Loucy (cell line): ENCODE measurements at regions not wholly inside any gene's neighbourhood (a gene's known extent, or its start where the extent isn't known, plus 50 kb on each side); places are given as distances from the start of the nearest gene placed in this dataset.

ENCODE experiments used
- H2AFZ ChIP-seq: fragments of 200-600 bp; sonication (generic); 2 replicates; pipeline ENCODE4 v1.6.0; 2016; ENCODE audit warnings: antibody characterized with exemption, mild to moderate bottlenecking, low read length, moderate library complexity
- H3F3A ChIP-seq: fragments of 200-600 bp; 2 replicates; pipeline ENCODE4 v1.6.0; 2016; ENCODE audit warnings: antibody characterized with exemption, low read depth, mild to moderate bottlenecking
- H3K27me3 ChIP-seq: fragments of 200-600 bp; sonication (generic); 2 replicates; pipeline ENCODE4 v1.6.1; 2014; ENCODE audit warnings: low read length, mild to moderate bottlenecking; ENCODE audit not compliant: insufficient read depth, poor library complexity, severe bottlenecking
- H3K36me3 ChIP-seq: fragments of 200-600 bp; sonication (generic); 2 replicates; pipeline ENCODE4 v1.6.1; 2016; ENCODE audit warnings: low read length; ENCODE audit not compliant: insufficient read depth
- H3K4me1 ChIP-seq: fragments of 200-600 bp; sonication (generic); 2 replicates; pipeline ENCODE4 v1.5.1; 2014; ENCODE audit warnings: low read length, mild to moderate bottlenecking; ENCODE audit not compliant: insufficient read depth, poor library complexity, severe bottlenecking
- H3K4me2 ChIP-seq: fragments of 200-600 bp; sonication (generic); 2 replicates; pipeline ENCODE4 v1.6.0; 2014; ENCODE audit warnings: antibody characterized with exemption, low read length, low read depth, mild to moderate bottlenecking; ENCODE audit not compliant: poor library complexity, severe bottlenecking
- H3K4me3 ChIP-seq: fragments of 200-600 bp; sonication (generic); 2 replicates; pipeline ENCODE4 v1.5.1; 2014; ENCODE audit warnings: low read length, mild to moderate bottlenecking, mixed read lengths; ENCODE audit not compliant: poor library complexity, severe bottlenecking
- H3K79me2 ChIP-seq: fragments of 200-600 bp; sonication (generic); 2 replicates; pipeline ENCODE4 v1.6.1; 2014; ENCODE audit warnings: low read length; ENCODE audit not compliant: insufficient read depth
- H3K9ac ChIP-seq: fragments of 200-600 bp; sonication (generic); 2 replicates; pipeline ENCODE4 v1.6.0; 2014; ENCODE audit warnings: mild to moderate bottlenecking, low read depth, low read length, moderate library complexity; ENCODE audit not compliant: poor library complexity, severe bottlenecking
- H3K9me2 ChIP-seq: fragments of 200-600 bp; sonication (generic); replicated peaks from 2 replicates; pipeline ENCODE4 v1.6.1; 2016; ENCODE audit warnings: low read depth, low read length, mixed read lengths
- H3K9me3 ChIP-seq: fragments of 200-600 bp; sonication (generic); 2 replicates; pipeline ENCODE4 v1.6.1; 2014; ENCODE audit warnings: mild to moderate bottlenecking, antibody characterized with exemption, low read length, low read depth; ENCODE audit not compliant: insufficient read depth
- H4K20me1 ChIP-seq: fragments of 200-600 bp; sonication (generic); 2 replicates; pipeline ENCODE4 v1.6.0; 2014; ENCODE audit warnings: antibody characterized with exemption, low read length, mild to moderate bottlenecking; ENCODE audit not compliant: insufficient read depth, poor library complexity, severe bottlenecking
- EZH2phosphoT487 ChIP-seq: fragments of 200-600 bp; IDR thresholded peaks from 2 replicates; pipeline ENCODE4 v1.6.1; 2018; ENCODE audit warnings: antibody characterized with exemption, mild to moderate bottlenecking, moderate library complexity, borderline replicate concordance
- TF ChIP-seq, protein P1 (sequence below): fragments of 200-600 bp; sonication (generic); conservative IDR thresholded peaks from 2 replicates; pipeline ENCODE4 v1.5.1; 2014; ENCODE audit warnings: mild to moderate bottlenecking, antibody characterized with exemption, low read length

DNA sequence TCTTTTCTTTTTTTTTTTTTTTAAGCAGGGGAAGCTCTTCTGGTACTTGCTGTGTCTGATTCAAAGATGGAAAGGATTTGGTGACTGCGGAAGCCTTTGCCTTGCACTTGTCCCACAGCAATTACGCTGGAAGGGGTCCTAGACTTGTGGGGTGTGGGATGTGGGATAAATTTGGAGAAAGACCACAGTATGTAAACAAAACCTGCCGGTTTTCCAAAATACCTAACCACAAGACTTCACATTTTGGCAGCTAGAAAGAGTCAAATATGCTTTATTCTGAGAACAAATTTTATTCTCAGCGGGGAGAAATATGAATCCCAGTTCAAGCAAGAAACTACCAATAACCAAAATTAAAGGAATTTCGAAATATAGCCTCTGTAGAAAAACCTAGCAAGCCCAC, 176.5 kb downstream of the SPRY2 start:
- H3K79me2 ChIP-seq: no peaks in the 10 kb centered on the region
- H3K4me2 ChIP-seq: no peak overlapping the region
- TF ChIP-seq, protein P1, sequence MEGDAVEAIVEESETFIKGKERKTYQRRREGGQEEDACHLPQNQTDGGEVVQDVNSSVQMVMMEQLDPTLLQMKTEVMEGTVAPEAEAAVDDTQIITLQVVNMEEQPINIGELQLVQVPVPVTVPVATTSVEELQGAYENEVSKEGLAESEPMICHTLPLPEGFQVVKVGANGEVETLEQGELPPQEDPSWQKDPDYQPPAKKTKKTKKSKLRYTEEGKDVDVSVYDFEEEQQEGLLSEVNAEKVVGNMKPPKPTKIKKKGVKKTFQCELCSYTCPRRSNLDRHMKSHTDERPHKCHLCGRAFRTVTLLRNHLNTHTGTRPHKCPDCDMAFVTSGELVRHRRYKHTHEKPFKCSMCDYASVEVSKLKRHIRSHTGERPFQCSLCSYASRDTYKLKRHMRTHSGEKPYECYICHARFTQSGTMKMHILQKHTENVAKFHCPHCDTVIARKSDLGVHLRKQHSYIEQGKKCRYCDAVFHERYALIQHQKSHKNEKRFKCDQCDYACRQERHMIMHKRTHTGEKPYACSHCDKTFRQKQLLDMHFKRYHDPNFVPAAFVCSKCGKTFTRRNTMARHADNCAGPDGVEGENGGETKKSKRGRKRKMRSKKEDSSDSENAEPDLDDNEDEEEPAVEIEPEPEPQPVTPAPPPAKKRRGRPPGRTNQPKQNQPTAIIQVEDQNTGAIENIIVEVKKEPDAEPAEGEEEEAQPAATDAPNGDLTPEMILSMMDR: no peak
- TF ChIP-seq EZH2phosphoT487: no peak
- H4K20me1 ChIP-seq: no peaks in the 10 kb centered on the region
- H3K9me2 ChIP-seq: no peaks in the 10 kb centered on the region
- H3K9me3 ChIP-seq: no peaks in the 10 kb centered on the region
- H3F3A ChIP-seq: no peaks in the 10 kb centered on the region
- H3K4me1 ChIP-seq: peaks cover 18% of the 10 kb centered on the region
- H3K4me3 ChIP-seq: no peak overlapping the region
- no peak overlapping the region for H2AFZ ChIP-seq
- H3K36me3 ChIP-seq: no peaks in the 10 kb centered on the region
- no peak overlapping the region for H3K9ac ChIP-seq
- H3K27me3 ChIP-seq: no peaks in the 10 kb centered on the region

DNA sequence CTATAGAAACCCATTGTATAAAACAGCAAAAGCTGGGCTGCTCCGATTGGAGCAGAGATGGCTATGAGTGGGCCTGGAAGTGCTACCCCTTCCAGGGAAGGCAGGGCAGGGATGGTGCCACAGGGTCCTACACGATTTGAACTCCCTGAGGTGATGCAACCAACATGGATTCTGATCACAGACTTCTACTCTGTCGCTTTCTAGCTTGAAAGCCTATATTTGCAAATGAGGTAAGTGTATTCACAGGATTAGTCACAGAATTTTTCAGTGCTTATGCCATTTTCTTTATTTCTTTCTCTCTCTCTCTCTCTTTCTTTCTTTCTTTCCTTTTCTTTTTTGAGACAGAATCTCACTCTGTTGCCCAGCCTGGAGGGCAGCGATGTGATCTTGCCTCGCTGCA, 179.0 kb downstream of the SPRY2 start:
- Histone ChIP-seq H3K9ac (no peak overlapping the region), H3K4me3 (no peak overlapping the region), H3K4me1 (peaks cover 10% of the 10 kb centered on the region), H3K36me3 (no peaks in the 10 kb centered on the region), H3K27me3 (no peaks in the 10 kb centered on the region), H3K9me3 (no peaks in the 10 kb centered on the region), H3K4me2 (no peak overlapping the region), H4K20me1 (no peaks in the 10 kb centered on the region), H2AFZ (no peak overlapping the region), H3K79me2 (no peaks in the 10 kb centered on the region), H3F3A (no peaks in the 10 kb centered on the region), H3K9me2 (no peaks in the 10 kb centered on the region)
- TF ChIP-seq, protein P1: no peak
- TF ChIP-seq EZH2phosphoT487: no peak

DNA sequence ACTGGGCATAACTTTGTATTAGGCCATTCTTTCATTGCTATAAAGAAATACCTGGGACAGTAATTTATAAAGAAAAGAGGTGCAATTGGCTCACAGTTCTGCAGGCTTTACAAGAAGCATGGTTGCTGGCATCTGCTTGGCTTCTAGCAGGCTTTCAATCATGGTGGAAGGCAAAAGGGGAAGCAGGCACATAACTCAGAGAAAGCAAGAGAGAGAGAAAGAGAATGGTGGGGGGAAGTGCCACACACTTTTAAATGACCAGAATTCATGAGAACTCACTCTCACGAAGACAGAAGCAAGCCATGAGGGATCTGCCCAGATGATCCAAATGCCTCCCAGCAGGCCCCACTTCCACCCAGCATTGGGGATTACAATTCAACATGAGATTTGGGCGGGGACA, 179.7 kb downstream of the SPRY2 start:
- Histone ChIP-seq H3F3A (no peaks in the 10 kb centered on the region), H3K27me3 (no peaks in the 10 kb centered on the region), H4K20me1 (no peaks in the 10 kb centered on the region), H3K4me2 (no peak overlapping the region), H2AFZ (no peak overlapping the region), H3K9me3 (no peaks in the 10 kb centered on the region), H3K79me2 (no peaks in the 10 kb centered on the region), H3K36me3 (no peaks in the 10 kb centered on the region), H3K9me2 (no peaks in the 10 kb centered on the region), H3K9ac (no peak overlapping the region), H3K4me1 (peaks cover 10% of the 10 kb centered on the region), H3K4me3 (no peak overlapping the region)
- TF ChIP-seq EZH2phosphoT487: no peak
- TF ChIP-seq, protein P1: no peak
